AG08396 (cell line): ENCODE measurements at regions not wholly inside any gene's neighbourhood (a gene's known extent, or its start where the extent isn't known, plus 50 kb on each side); places are given as distances from the start of the nearest gene placed in this dataset.

Experiments
- DNase-seq: peaks from one replicate; pipeline ENCODE4 v3.0.0; 2012; ENCODE audit warnings: low spot score, mixed read lengths

GRCh38 chr11:69365558-69365957, 71.6 kb downstream of the MYEOV start:
- DNase-seq, result no peak

- DNase-seq, result no peak
Measured at GRCh38 chr11:69366591-69366990, 72.6 kb downstream of the MYEOV start.

DNA sequence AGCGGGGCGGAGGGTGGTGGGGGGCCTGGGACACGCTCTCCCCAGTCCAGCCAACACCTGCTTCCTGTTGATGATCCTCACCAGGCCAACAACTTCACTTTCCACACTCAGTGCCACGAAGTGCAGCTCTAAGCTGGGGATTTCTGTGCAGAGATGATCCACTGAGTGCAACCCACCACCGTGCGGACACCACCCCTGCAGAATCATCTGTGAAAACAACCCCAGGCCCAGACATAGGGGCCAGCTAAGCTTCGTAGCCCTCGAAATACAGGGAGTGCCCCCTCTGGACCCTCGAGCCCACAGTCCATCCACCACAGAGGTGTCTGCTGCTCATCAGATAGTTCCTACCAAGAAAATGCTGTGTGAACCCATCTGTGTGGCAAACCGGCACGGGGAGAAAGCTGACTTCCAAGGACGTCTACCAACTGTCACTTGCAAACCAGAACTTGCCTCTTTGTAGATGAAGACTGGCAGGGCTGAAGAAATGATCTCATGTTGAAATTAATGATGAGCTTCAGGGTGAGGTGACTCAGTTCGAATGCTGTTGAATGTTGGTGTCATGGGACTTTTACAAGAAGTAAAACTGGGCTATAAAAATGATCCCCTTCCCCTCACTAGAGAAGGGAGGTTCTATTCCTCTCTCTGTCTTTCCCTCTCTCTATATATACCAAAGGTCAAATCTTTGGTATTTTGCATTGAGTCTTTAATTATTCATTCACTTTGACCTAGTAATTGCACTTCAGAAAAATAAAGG, 73.4 kb downstream of the MYEOV start:
- DNase-seq, result no peak

GRCh38 chr11:69368119-69368880, 74.3 kb downstream of the MYEOV start:
- DNase-seq, result no peak

DNA sequence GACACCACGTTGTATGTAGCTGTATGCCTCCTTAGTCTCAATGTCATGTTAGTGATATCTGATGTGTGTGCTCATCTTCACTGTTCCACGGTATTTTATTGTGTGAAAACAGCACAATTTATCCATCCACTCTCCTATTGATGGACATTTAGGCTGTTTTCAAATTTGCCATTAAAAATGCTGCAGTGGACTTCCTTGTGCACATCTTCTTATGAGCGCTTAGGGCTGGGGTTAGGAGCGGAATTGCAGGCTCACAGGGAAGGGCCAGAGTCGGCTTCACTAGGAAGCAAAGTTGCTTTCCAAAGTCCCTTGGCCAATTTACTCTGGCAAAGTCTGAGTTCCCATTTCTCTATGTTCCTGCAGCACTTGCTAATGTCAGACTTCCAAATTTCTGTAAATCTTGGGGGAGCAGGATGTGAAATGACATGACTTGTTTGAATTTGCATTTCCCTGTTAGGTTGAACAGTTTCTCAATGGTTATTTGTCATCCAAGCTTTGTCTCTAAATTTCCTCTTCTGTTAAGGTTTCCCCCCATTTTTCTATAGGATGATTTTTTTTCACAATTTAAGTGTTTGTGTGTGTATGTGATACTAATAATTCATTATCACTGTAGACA, 75.4 kb downstream of the MYEOV start:
- DNase-seq, result no peak

DNA sequence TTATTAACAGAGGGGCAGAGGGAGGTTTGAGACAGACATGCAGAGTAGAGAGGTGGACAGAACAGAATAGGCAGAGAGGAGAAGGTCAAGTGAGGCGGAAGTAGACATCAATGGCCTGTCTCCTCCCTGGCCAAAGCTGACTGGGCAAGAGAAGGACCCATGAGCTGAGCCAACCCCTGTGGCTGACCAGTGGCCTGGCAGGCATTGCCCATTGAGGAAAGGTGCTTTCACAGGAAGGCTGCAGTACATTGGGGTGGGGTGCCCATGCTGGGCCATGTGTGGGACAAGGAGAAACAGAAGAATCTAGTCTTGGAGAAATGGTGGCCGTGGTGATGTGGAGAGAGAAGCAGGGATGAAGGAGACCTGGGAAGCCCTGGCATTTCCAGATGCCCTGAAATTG, 76.0 kb downstream of the MYEOV start:
- DNase-seq, result no peak

- no peak for DNase-seq
Measured at GRCh38 chr11:69370984-69371709, 77.2 kb downstream of the MYEOV start.

DNA sequence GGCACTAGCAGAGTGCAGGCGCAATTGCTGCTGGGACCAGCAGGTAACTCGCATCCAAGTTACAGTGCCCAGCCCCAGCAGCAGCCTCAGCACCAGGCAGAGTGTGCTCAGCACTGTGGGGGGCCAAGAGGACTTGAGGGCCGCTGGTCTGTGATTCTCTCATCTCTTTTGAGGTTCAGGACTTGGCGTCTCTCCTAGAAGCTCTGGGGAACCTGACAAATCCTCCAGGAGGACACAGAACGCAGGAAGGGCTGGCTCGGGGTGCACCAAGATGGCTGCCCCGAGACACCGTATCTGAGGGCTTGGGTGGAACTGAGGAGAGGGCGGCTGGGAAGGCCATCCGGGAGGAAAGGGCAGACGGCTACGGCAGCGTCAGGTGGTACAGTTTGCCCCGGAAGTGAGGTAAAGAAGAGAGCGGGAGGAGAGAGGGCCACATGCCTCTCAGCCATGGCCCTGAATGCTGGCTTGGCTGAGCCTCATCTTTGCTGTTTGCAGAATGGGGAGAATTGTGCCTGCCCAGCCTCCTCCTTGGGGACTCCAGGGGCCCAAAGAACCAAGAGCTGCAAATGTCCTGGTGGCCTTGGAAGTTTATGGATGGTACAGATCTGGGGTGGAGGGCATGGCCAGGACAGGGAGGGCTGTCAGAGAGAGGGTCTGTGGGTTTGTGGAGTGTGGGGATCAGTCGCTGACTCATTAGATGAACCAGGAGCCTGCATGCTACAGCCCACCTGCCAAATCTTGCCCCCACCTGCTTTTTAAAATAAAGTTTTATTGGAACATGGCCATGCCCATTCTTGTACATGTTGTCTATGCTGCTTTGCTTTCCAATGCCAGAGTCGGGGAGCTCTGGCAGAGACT, 78.0 kb downstream of the MYEOV start:
- no peak for DNase-seq

DNA sequence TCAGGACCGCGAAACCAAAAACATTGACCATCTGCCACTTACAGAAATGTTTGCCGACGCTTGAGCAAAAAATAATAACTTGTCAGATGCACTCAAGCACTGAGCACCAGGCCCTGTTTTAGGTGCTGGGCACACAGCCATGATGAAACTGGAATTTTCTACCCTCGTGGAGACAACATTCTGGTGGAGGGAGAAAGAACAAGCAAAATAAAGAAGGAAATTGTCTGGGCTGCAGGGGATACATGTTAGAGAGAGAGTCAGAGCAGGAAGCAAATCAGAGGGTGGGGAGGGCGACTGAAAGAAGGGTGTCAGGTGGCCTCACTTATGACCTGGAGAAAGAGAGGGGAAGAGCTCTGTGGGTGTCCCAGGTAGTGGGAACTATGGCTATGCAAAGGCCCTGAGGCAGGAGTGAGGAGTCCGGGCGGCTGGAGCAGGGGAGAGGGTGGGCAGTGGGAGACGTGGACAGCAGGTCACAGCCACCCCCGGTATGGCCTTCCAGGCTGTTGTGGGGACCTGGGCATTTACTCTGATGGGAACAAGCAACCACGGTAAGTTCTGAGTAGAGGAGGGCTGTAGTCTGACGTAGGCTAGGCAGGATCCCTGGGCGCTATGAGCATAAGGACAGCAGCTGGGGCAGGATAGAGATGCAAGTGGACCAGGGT, 78.8 kb downstream of the MYEOV start:
- no peak for DNase-seq

GRCh38 chr11:69373251-69373635, 79.3 kb downstream of the MYEOV start:
- DNase-seq, result no peak

DNA sequence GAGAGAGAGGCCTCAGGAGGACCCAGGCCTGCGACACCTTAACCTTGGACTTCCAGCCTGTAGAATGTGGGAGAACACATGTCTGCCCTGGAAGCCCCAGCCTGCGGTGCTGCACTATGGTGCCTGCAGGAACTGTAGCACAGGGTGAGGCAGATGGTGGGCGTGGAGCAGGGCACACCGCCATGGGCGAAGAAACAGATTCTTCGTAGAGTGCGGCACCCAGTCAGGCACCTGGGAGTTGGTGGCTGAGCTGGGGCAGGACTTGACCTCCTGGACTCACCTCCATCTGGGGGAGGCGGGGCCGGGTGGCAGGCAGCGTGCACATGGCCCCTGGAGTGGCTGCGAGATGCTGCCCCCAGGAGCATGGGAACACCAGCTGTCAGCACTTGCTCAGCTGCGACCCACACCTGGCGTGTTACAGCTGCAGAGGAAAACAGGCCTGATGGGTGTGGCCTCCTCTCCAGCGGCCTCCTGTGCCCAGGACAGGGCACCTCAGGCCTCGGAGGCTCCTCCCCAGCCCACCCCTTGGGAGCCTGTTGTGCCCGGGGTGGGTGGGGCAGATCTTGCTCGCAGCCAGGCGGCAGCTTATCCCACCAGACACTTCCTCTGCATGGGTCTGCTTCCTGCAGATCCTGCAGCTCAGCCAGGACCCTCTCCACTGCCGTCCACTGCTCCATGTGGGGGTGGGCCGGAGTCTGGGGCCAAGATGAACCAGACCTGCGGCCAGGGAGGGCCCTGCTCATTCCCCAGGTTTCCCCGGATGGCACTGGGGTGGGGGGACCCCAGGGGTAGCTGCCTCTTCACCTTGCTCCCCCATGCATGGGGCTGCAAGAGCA, 80.4 kb downstream of the MYEOV start:
- no peak for DNase-seq

GRCh38 chr11:69374946-69375310, 81.0 kb downstream of the MYEOV start:
- no peak for DNase-seq

- DNase-seq, result no peak
Measured at GRCh38 chr11:69375316-69376154, 81.6 kb downstream of the MYEOV start.

DNA sequence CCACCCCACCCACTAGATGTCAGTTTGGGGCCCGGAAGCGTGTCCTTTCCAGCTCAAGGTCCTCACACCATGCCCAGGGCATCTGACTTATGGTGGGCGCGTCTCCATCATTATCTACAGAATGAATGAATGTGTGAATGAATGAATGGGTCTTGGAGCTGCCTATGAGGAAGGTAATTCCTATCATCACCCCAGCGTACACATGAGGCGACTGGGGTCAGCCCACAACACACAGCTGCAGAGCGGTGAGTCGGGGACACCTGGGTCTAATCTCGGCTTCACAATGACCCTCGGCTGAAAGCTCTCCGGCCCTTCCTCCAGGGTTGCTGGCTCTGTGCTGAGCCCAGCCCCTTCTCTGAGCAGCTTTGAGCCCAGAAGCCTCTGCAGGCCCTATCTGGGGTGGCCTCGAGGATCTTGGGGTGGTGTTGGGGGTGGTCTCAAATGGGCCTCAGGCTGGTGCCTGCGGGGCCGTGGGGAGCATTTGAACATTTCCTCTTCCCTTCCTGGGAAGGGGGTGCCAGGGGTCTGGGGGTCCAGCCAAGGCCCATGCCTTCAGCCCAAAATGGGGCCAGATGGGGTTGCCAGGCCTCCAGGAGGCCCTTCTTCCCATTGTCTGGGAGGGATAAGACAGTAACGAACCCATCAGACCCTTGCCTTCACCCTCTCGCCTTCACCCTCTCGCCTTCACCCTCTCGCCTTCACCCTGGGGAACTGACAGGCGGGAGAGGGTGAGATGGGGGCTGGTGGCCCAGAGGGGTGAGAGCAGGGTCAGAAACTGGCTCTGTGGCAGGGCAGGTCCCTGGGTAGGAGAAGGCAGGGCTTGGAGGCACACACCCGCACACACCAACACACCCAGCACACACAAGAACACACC, 82.4 kb downstream of the MYEOV start:
- DNase-seq, result no peak

- DNase-seq, result no peak
Measured at GRCh38 chr11:69377029-69377952, 83.3 kb downstream of the MYEOV start.

DNA sequence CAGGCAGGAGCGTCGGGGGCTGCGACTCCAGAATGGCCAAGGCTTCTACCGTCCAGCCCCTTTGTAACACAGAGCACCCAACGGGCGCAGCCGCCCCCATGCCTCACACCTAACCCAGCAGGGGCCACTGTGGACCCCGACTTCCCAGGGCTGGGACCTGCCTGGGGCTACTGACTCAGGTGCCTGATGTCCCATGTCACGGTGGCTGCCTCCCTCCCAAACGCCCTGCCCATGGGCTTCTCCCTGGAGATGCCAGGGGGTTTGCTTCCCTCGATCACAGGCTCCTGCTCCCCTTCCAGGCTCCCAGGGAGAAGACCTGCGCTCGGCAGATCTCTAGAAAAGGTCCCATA, 84.0 kb downstream of the MYEOV start:
- DNase-seq, result no peak
